Left ventricle myocardium superior (tissue), 1 donor: ENCODE measurements at regions not wholly inside any gene's neighbourhood (a gene's known extent, or its start where the extent isn't known, plus 50 kb on each side); places are given as distances from the start of the nearest gene placed in this dataset.
"Not testable (repeated sequence)": the region's sequence is repeated elsewhere in the genome, so short reads cannot be mapped to it uniquely, and the experiment has no call there.

Source experiments
- ATAC-seq: fragments of 200-7000 bp; cut with Tn5 transposase; one replicate; pipeline ENCODE4 v1.9.1; 2020; ENCODE audit warnings: mild to moderate bottlenecking, moderate library complexity
- DNase-seq: peaks from one replicate; pipeline ENCODE4 v3.0.0-alpha.2; 2020
- intact Hi-C: fragments of 100-400 bp; cut with micrococcal nuclease; formaldehyde crosslinking; loops from one replicate; pipeline ENCODE4 v1.11.0; 2022
- donor health status: DM: no; HTN: yes; CAD: no; lungs with severe emphysema.

- ATAC-seq (no peak), DNase-seq (no peak)
- intact Hi-C loops = no loop called here
Measured at GRCh38 chr2:116879650-116880160, 934.8 kb upstream of the DDX18 start.

GRCh38 chr2:116891191-116891590 lies 923.3 kb upstream of the DDX18 start:
- intact Hi-C loops = no loop called here
- no peak for DNase-seq
- no peak for ATAC-seq

- ATAC-seq (no peak), DNase-seq (no peak)
- intact Hi-C loops = no loop called here
Measured at GRCh38 chr2:116911540-116911939, 903.0 kb upstream of the DDX18 start.

GRCh38 chr2:116915673-116916072 lies 898.8 kb upstream of the DDX18 start:
- DNase-seq (no peak), ATAC-seq (no peak)

GRCh38 chr2:116917196-116917595 lies 897.3 kb upstream of the DDX18 start:
- DNase-seq (no peak), ATAC-seq (no peak)
- intact Hi-C loops = no loop called here

More at GRCh38 chr2:116915673-116916072, 898.8 kb upstream of the DDX18 start:
- intact Hi-C loops = no loop called here

DNA sequence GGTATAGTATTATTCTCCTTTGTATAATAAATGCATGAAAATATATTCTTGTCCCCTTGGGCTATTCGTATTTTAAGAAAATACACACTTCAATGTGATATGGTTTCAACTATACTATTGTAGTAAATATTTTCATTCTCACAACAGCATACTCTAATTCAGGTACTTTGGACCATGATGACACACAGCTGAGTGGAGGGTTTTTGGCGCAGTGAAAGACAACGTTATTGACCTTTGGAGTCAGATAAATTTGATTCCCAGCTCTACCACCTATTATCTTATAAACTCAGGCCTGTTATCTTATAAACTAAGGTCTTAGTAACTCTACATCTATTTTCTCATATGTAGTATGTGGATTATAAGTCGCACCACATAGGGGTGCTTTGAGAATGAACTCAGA lies 895.9 kb upstream of the DDX18 start:
- intact Hi-C loops = no loop called here
- ATAC-seq (no peak), DNase-seq (no peak)

GRCh38 chr2:116922414-116922813 lies 892.1 kb upstream of the DDX18 start:
- ATAC-seq (no peak), DNase-seq (no peak)
- intact Hi-C loops = no loop called here

- ATAC-seq (no peak), DNase-seq (no peak)
- intact Hi-C loops = no loop called here
Measured at GRCh38 chr2:116924509-116924908, 890.0 kb upstream of the DDX18 start.

GRCh38 chr2:116935097-116935814 lies 879.2 kb upstream of the DDX18 start:
- DNase-seq (no peak), ATAC-seq (no peak)
- intact Hi-C loops = no loop called here

GRCh38 chr2:116948258-116948657 lies 866.2 kb upstream of the DDX18 start:
- ATAC-seq (no peak), DNase-seq (no peak)
- intact Hi-C loops = no loop called here

DNA sequence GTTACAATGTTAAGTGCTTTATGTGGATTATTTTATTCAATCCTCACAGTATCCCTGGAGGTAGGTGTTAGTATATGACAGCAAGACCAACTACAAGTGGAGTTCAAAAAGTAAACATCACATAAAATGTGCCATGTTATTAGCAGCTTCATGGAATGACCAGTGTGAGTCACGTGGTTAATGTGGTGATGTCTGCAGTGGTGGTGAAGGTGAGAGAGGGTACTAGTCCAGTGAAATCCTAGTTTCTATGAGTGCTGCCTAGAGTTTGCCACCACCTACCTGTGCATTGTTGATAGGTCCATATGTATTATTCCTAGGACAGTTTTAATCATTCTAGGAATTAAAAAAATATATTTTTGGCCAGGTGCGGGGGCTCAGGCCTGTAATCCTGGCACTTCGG lies 865.2 kb upstream of the DDX18 start:
- ATAC-seq (no peak), DNase-seq (no peak)
- intact Hi-C loops = no loop called here

GRCh38 chr2:116952254-116952653 lies 862.2 kb upstream of the DDX18 start:
- no peak for DNase-seq
- intact Hi-C loops = no loop called here
- ATAC-seq = no peak

DNA sequence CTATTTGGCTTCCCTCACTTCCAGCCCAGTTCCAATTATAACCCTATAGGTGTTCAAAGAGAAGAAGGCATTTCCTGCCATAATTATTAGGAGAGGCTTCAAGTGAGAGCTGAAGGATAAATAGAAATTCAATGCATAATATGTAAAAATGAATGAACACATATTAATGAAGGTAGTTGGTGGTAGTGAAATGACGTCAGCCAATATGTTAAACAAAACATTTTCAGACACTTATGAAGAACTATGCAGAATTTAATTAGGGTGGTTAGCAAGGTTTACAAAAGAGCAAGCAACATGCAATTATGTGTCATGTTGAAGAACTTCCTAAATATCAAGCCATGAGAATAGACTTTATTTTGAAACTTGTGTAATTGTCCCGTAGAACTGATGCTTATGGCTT lies 858.8 kb upstream of the DDX18 start:
- ATAC-seq (no peak), DNase-seq (no peak)
- intact Hi-C loops = no loop called here

DNA sequence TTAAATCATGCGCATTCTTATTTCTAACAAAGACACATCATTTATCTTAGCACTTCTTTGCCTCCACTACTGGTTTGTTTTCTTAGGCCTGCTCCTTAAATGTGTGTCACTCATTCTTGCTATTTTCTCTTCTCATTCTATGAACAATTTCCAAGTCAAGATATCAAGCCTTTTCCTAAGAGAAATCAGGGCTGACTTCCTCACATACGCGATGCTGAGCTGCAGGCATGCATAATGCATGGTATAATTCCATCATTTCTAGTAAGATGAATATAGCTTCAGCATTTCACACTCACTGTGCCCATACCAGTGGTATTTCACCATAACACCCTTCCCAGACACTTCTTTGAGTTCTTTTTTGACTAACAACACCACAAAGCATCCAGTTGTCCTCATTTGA lies 838.9 kb upstream of the DDX18 start:
- ATAC-seq = no peak
- DNase-seq = no peak
- intact Hi-C loops = no loop called here

DNA sequence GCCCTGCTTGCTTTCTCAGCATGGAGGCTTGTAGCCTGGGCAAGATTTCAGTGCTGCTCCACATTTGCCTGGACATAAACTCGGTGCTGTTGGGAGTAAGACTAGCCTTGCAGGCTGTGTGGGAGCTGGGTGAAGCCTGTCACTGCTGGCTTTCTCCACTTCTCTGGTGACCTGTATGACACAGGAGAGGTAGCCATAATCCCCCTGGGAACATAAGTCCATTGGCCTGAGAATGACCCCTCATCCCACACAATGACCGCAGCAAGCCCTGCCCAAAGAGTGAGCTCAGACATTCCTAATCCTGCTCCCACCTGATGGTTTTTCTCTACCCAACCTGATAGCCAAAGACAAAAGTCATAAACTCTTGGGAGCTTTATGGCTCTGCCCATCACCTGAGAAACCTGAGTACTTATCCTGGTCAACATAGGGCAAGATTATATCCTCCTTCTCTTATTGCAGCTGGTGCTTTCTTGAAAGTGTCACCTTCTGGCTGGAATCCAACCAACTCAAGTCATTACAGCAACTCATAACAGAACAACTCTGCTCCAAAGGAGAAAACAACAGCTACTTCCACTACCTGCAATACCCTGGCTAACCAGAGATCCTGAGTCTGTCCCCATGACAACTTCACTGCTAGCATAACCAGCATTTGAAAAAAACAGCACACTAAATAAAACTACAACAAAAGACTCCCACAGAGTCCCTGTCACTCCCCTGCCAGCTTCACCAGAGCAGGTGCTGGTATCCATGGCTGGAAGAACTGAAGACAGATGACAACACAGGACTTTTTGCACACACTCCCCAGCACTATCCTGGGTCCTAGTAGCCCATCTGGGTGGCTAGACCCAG lies 834.4 kb upstream of the DDX18 start:
- intact Hi-C loops = no loop called here
- ATAC-seq (no peak), DNase-seq (no peak)

GRCh38 chr2:116987447-116987846 lies 827.0 kb upstream of the DDX18 start:
- intact Hi-C loops = no loop called here
- DNase-seq (no peak), ATAC-seq (no peak)

GRCh38 chr2:116988303-116988702 lies 826.2 kb upstream of the DDX18 start:
- no peak for DNase-seq
- intact Hi-C loops = no loop called here
- no peak for ATAC-seq

GRCh38 chr2:117019357-117019756 lies 795.1 kb upstream of the DDX18 start:
- ATAC-seq (no peak), DNase-seq (no peak)

GRCh38 chr2:117027646-117028045 lies 786.8 kb upstream of the DDX18 start:
- DNase-seq (no peak), ATAC-seq (no peak)
- intact Hi-C loops = no loop called here

More at GRCh38 chr2:117019357-117019756, 795.1 kb upstream of the DDX18 start:
- intact Hi-C loops = no loop called here

- intact Hi-C loops, DNase-seq, ATAC-seq: not testable (repeated sequence)
Measured at GRCh38 chr2:117028708-117029107, 785.8 kb upstream of the DDX18 start.
